ENCODE measurements at regions not wholly inside any gene's neighbourhood (a gene's known extent, or its start where the extent isn't known, plus 50 kb on each side); places are given as distances from the start of the nearest gene placed in this dataset.
"Not testable (repeated sequence)": the region's sequence is repeated elsewhere in the genome, so short reads cannot be mapped to it uniquely, and the experiment has no call there.

- no peak for DNase-seq (ENCODE audit: low read depth, low spot score)
These were observed 145.9 kb upstream of the DUSP10 start for GRCh38 chr1:221887758-221888157.

- DNase-seq (ENCODE audit: low read depth, low spot score) = no peak
These were observed 145.5 kb upstream of the DUSP10 start for GRCh38 chr1:221887415-221887746.

- DNase-seq (ENCODE audit: low read depth, low spot score) = no peak
These were observed 145.0 kb upstream of the DUSP10 start for GRCh38 chr1:221886743-221887414.

GRCh38 chr1:221886311-221886710 is 144.4 kb upstream of the DUSP10 start:
- DNase-seq (ENCODE audit: low read depth, low spot score) = no peak

GRCh38 chr1:221884821-221885220 is 142.9 kb upstream of the DUSP10 start:
- DNase-seq (ENCODE audit: low read depth, low spot score) = no peak

GRCh38 chr1:221881805-221882581 is 140.1 kb upstream of the DUSP10 start:
- no peak for DNase-seq (ENCODE audit: low read depth, low spot score)

GRCh38 chr1:221880182-221880581 is 138.3 kb upstream of the DUSP10 start:
- DNase-seq (ENCODE audit: low read depth, low spot score) = no peak

- no peak for DNase-seq (ENCODE audit: low read depth, low spot score)
These were observed 136.2 kb upstream of the DUSP10 start for GRCh38 chr1:221878134-221878533.

- DNase-seq (ENCODE audit: low read depth, low spot score) = no peak
These were observed 135.4 kb upstream of the DUSP10 start for GRCh38 chr1:221877311-221877710.

- DNase-seq (ENCODE audit: low read depth, low spot score) = no peak
These were observed 133.1 kb upstream of the DUSP10 start for GRCh38 chr1:221875004-221875330.

GRCh38 chr1:221874285-221875003 is 132.6 kb upstream of the DUSP10 start:
- no peak for DNase-seq (ENCODE audit: low read depth, low spot score)

- no peak for DNase-seq (ENCODE audit: low read depth, low spot score)
These were observed 131.8 kb upstream of the DUSP10 start for GRCh38 chr1:221873673-221874072.

GRCh38 chr1:221871056-221871455 is 129.2 kb upstream of the DUSP10 start:
- DNase-seq (ENCODE audit: low read depth, low spot score) = no peak

- DNase-seq (ENCODE audit: low read depth, low spot score) = no peak
These were observed 127.9 kb upstream of the DUSP10 start for GRCh38 chr1:221869779-221870178.

- peak; percentile 13 for DNase-seq (ENCODE audit: low read depth, low spot score)
These were observed 126.9 kb upstream of the DUSP10 start for GRCh38 chr1:221868593-221869303.

- no peak for DNase-seq (ENCODE audit: low read depth, low spot score)
These were observed 125.1 kb upstream of the DUSP10 start for GRCh38 chr1:221867003-221867402.

GRCh38 chr1:221865808-221866207 is 123.9 kb upstream of the DUSP10 start:
- no peak for DNase-seq (ENCODE audit: low read depth, low spot score)

GRCh38 chr1:221863635-221864034 is 121.7 kb upstream of the DUSP10 start:
- no peak for DNase-seq (ENCODE audit: low read depth, low spot score)

GRCh38 chr1:221862971-221863370 is 121.1 kb upstream of the DUSP10 start:
- DNase-seq (ENCODE audit: low read depth, low spot score) = no peak

GRCh38 chr1:221858818-221859611 is 117.1 kb upstream of the DUSP10 start:
- no peak for DNase-seq (ENCODE audit: low read depth, low spot score)

GRCh38 chr1:221857094-221857444 is 115.2 kb upstream of the DUSP10 start:
- not testable (repeated sequence) for DNase-seq (ENCODE audit: low read depth, low spot score)
